H1 (cell line): ENCODE measurements at regions not wholly inside any gene's neighbourhood (a gene's known extent, or its start where the extent isn't known, plus 50 kb on each side); places are given as distances from the start of the nearest gene placed in this dataset.

Experiments
- CTCF ChIA-PET: fragments of 300-600 bp; sonication (Branson Sonifier 250); formaldehyde crosslinking; loops from one replicate; lab custom pipeline; 2021; ENCODE audit not compliant: partially characterized antibody; lab: Charles Lee
- POLR2A ChIA-PET: fragments of 300-600 bp; sonication (Branson Sonifier 250); formaldehyde crosslinking; loops from one replicate; lab custom pipeline; 2021; ENCODE audit warnings: inconsistent platforms; ENCODE audit not compliant: partially characterized antibody; lab: Charles Lee
- DNase-seq, 2 experiments: peaks; one replicate each; pipeline versions ENCODE4 v3.0.0 to v3.0.0-alpha.2; 2010 to 2022; ENCODE audit warnings: low spot score in 2 of 2, low read depth in 1 of 2, mixed read lengths in 1 of 2
- FAIRE-seq: peaks from 2 replicates; lab custom pipeline; 2011; peaks lifted over from hg19 to GRCh38; lab: Jason Lieb, UNC
- H2AFZ ChIP-seq: 2 replicates; pipeline ENCODE4 v1.8.1; 2012; ENCODE audit warnings: low read length, inconsistent platforms
- H2AK5ac ChIP-seq: 2 replicates; pipeline ENCODE4 v1.6.1; 2013; ENCODE audit warnings: low read depth, low read length
- H2BK120ac ChIP-seq: replicated peaks from 2 replicates; pipeline ENCODE3; 2013; ENCODE audit warnings: low read depth, low read length, inconsistent platforms
- H2BK12ac ChIP-seq: 2 replicates; pipeline ENCODE4 v1.6.1; 2013; ENCODE audit warnings: low read depth, low read length
- H2BK15ac ChIP-seq: 2 replicates; pipeline ENCODE4 v1.6.1; 2013; ENCODE audit warnings: low read length
- H2BK20ac ChIP-seq: 2 replicates; pipeline ENCODE4 v1.6.1; 2013; ENCODE audit warnings: low read length
- H2BK5ac ChIP-seq: 2 replicates; pipeline ENCODE4 v1.6.1; 2013; ENCODE audit warnings: low read depth, low read length
- H3K14ac ChIP-seq: 2 replicates; pipeline ENCODE4 v1.6.1; 2013; ENCODE audit warnings: inconsistent platforms; ENCODE audit not compliant: insufficient read length
- H3K18ac ChIP-seq: 2 replicates; pipeline ENCODE4 v1.6.1; 2013; ENCODE audit warnings: low read length; ENCODE audit errors: extremely low read depth
- H3K23ac ChIP-seq: 2 replicates; pipeline ENCODE4 v1.6.1; 2013; ENCODE audit warnings: inconsistent platforms; ENCODE audit not compliant: insufficient read length
- H3K23me2 ChIP-seq: 2 replicates; pipeline ENCODE4 v1.6.1; 2013; ENCODE audit warnings: low read depth, low read length
- H3K27ac ChIP-seq: 2 replicates; pipeline ENCODE4 v1.6.1; 2011; ENCODE audit warnings: low read depth, low read length, inconsistent platforms
- H3K27me3 ChIP-seq, 4 experiments: replicated peaks in 1 of 4; 1 replicate in 1 of 4; 2 replicates in 3 of 4; pipeline versions ENCODE4 v1.6.1 to v1.8.1; 2011 to 2013; ENCODE audit warnings: low read length in 3 of 4, mild to moderate bottlenecking in 3 of 4, inconsistent platforms in 2 of 4, mixed read lengths in 2 of 4, moderate library complexity in 1 of 4; ENCODE audit not compliant: control insufficient read depth in 3 of 4, insufficient read depth in 3 of 4; ENCODE audit errors: extremely low read depth in 1 of 4
- H3K36me3 ChIP-seq, 4 experiments: 2 replicates each; pipeline versions ENCODE4 v1.6.1 to v1.8.1; 2011 to 2013; ENCODE audit warnings: mild to moderate bottlenecking in 4 of 4, low read length in 3 of 4, moderate library complexity in 2 of 4, control low read depth in 1 of 4, inconsistent platforms in 1 of 4; ENCODE audit not compliant: insufficient read depth in 4 of 4, control insufficient read depth in 2 of 4
- H3K4ac ChIP-seq: replicated peaks from 2 replicates; pipeline ENCODE3; 2013; ENCODE audit warnings: low read length, low read depth, mixed read lengths, inconsistent platforms; ENCODE audit not compliant: insufficient read length
- H3K4me1 ChIP-seq, 4 experiments: replicated peaks in 1 of 4; 1 replicate in 1 of 4; 2 replicates in 3 of 4; pipeline versions ENCODE4 v1.6.1 to v1.8.1; 2011 to 2013; ENCODE audit warnings: low read length in 3 of 4, inconsistent platforms in 2 of 4, mixed read lengths in 1 of 4; ENCODE audit not compliant: insufficient read depth in 4 of 4, control insufficient read depth in 3 of 4
- H3K4me2 ChIP-seq, 2 experiments: 2 replicates each; pipeline versions ENCODE4 v1.6.1 to v1.8.1; 2011 to 2013; ENCODE audit warnings: low read depth in 2 of 2, low read length in 2 of 2, control low read depth in 1 of 2, inconsistent platforms in 1 of 2, mild to moderate bottlenecking in 1 of 2; ENCODE audit not compliant: insufficient read depth in 1 of 2
- H3K4me3 ChIP-seq, 4 experiments: fragments of 200-600, 300-600 bp in 1 of 4; sonication (generic), shearing (Covaris generic), sonication (Bioruptor Twin) in 1 of 4; 2 replicates each; pipeline versions ENCODE4 v1.5.1 to v1.8.1; 2011 to 2016; ENCODE audit warnings: low read length in 4 of 4, low read depth in 3 of 4, control low read depth in 2 of 4, inconsistent platforms in 2 of 4, mild to moderate bottlenecking in 2 of 4, mixed read lengths in 1 of 4, moderate library complexity in 1 of 4; ENCODE audit not compliant: insufficient read depth in 2 of 4; ENCODE audit errors: extremely low read depth in 1 of 4
- H3K56ac ChIP-seq: replicated peaks from 2 replicates; pipeline ENCODE3; 2013; ENCODE audit warnings: low read depth, mild to moderate bottlenecking, mixed read lengths, low read length, inconsistent platforms; ENCODE audit not compliant: insufficient read length
- H3K79me1 ChIP-seq: 2 replicates; pipeline ENCODE4 v1.6.1; 2013; ENCODE audit warnings: low read depth, low read length, control low read depth
- H3K79me2 ChIP-seq, 2 experiments: 2 replicates each; pipeline versions ENCODE4 v1.6.1 to v1.8.1; 2012 to 2013; ENCODE audit warnings: low read length in 2 of 2, mild to moderate bottlenecking in 2 of 2, inconsistent platforms in 1 of 2; ENCODE audit not compliant: insufficient read depth in 2 of 2, control insufficient read depth in 1 of 2
- H3K9ac ChIP-seq, 4 experiments: replicated peaks in 1 of 4; 1 replicate in 1 of 4; 2 replicates in 3 of 4; pipeline versions ENCODE4 v1.6.1 to v1.8.1; 2011 to 2013; ENCODE audit warnings: low read depth in 3 of 4, low read length in 3 of 4, control low read depth in 2 of 4, mild to moderate bottlenecking in 2 of 4, moderate library complexity in 2 of 4, inconsistent platforms in 1 of 4; ENCODE audit errors: extremely low read depth in 1 of 4
- H3K9me3 ChIP-seq, 2 experiments: 2 replicates each; pipeline versions ENCODE4 v1.6.1 to v1.8.1; 2012 to 2013; ENCODE audit warnings: mild to moderate bottlenecking in 2 of 2, moderate library complexity in 2 of 2, control low read depth in 1 of 2, inconsistent platforms in 1 of 2, low read depth in 1 of 2, low read length in 1 of 2, mixed read lengths in 1 of 2; ENCODE audit not compliant: insufficient read depth in 2 of 2
- H4K20me1 ChIP-seq, 2 experiments: replicated peaks in 1 of 2; 2 replicates each; pipeline versions ENCODE3 to v1.8.1; 2011 to 2013; ENCODE audit warnings: inconsistent platforms in 2 of 2, low read length in 2 of 2, mild to moderate bottlenecking in 1 of 2; ENCODE audit not compliant: insufficient read depth in 2 of 2, control insufficient read depth in 1 of 2
- H4K5ac ChIP-seq: 2 replicates; pipeline ENCODE4 v1.6.1; 2013; ENCODE audit warnings: low read length, low read depth, mixed read lengths, inconsistent platforms; ENCODE audit not compliant: insufficient read length
- H4K8ac ChIP-seq: 2 replicates; pipeline ENCODE4 v1.8.0; 2013; ENCODE audit warnings: mild to moderate bottlenecking, moderate library complexity, low read length, inconsistent platforms; ENCODE audit not compliant: insufficient read depth; ENCODE audit errors: extremely low read depth
- H4K91ac ChIP-seq: replicated peaks from 2 replicates; pipeline ENCODE3; 2013; ENCODE audit warnings: low read length, mixed read lengths, inconsistent platforms; ENCODE audit not compliant: insufficient read length
- CTBP2 ChIP-seq: IDR thresholded peaks from 2 replicates; pipeline ENCODE4 v1.7.0; 2011; ENCODE audit warnings: borderline replicate concordance, mild to moderate bottlenecking, moderate library complexity, mixed read lengths, low read length; ENCODE audit not compliant: insufficient read depth, insufficient read length
- EP300 ChIP-seq, 2 experiments: IDR thresholded peaks; 1 replicate in 1 of 2; 2 replicates in 1 of 2; pipeline ENCODE4 v1.6.1; 2011 to 2012; ENCODE audit warnings: low read depth in 2 of 2, low read length in 2 of 2, mild to moderate bottlenecking in 2 of 2, borderline replicate concordance in 1 of 2, inconsistent platforms in 1 of 2, moderate library complexity in 1 of 2
- FOSL1 ChIP-seq: IDR thresholded peaks from 2 replicates; pipeline ENCODE4 v1.6.1; 2011; ENCODE audit warnings: mild to moderate bottlenecking, low read depth, low read length, moderate library complexity; ENCODE audit not compliant: insufficient read depth
- JUN ChIP-seq: IDR thresholded peaks from 2 replicates; pipeline ENCODE4 v1.6.1; 2011; ENCODE audit warnings: low read depth, mild to moderate bottlenecking, improper control_type of control experiment, low read length
- KDM1A ChIP-seq: fragments of 200-600, 300-600 bp; sonication (generic); IDR thresholded peaks from 2 replicates; pipeline ENCODE4 v1.7.1; 2016; ENCODE audit warnings: mild to moderate bottlenecking, low read length, borderline replicate concordance
- KDM5A ChIP-seq: fragments of 200-600 bp; IDR thresholded peaks from 2 replicates; pipeline ENCODE4 v1.7.1; 2012; ENCODE audit warnings: mild to moderate bottlenecking, low read length, inconsistent platforms, mixed read lengths
- NANOG ChIP-seq: IDR thresholded peaks from 2 replicates; pipeline ENCODE4 v1.6.1; 2011; ENCODE audit warnings: low read length, low read depth, mild to moderate bottlenecking, inconsistent platforms; ENCODE audit not compliant: insufficient read depth, poor library complexity, severe bottlenecking
- PHF8 ChIP-seq: fragments of 200-600 bp; sonication (generic); conservative IDR thresholded peaks from 2 replicates; pipeline ENCODE4 v1.7.1; 2012; ENCODE audit warnings: low read depth, mild to moderate bottlenecking, inconsistent platforms, low read length, moderate library complexity
- POLR2AphosphoS5 ChIP-seq: IDR thresholded peaks from 2 replicates; pipeline ENCODE4 v1.6.1; 2011; ENCODE audit warnings: low read depth, low read length
- POU5F1 ChIP-seq: IDR thresholded peaks from 2 replicates; pipeline ENCODE4 v1.6.1; 2011; ENCODE audit warnings: low read depth, mild to moderate bottlenecking, low read length, moderate library complexity
- RAD21 ChIP-seq, 2 experiments: IDR thresholded peaks in 1 of 2; conservative IDR thresholded peaks in 1 of 2; 2 replicates each; pipeline ENCODE4 v1.6.1; 2011; ENCODE audit warnings: low read depth in 2 of 2, low read length in 2 of 2, improper control_type of control experiment in 1 of 2, inconsistent platforms in 1 of 2, mild to moderate bottlenecking in 1 of 2, moderate library complexity in 1 of 2
- SP4 ChIP-seq: IDR thresholded peaks from 2 replicates; pipeline ENCODE4 v1.6.1; 2012; ENCODE audit warnings: low read length, inconsistent platforms
- TAF1 ChIP-seq: IDR thresholded peaks from 2 replicates; pipeline ENCODE4 v1.6.1; 2011; ENCODE audit warnings: mild to moderate bottlenecking, low read depth, low read length
- TEAD4 ChIP-seq: IDR thresholded peaks from 2 replicates; pipeline ENCODE4 v1.6.1; 2012; ENCODE audit warnings: low read depth, low read length, inconsistent platforms, mixed read lengths
- WGBS, 2 experiments: shearing (Covaris generic) in 1 of 2; methylation state at CpG; one replicate each; pipeline versions ENCODE4 v1.1.6 to v1.1.7; 2013 to 2015; ENCODE audit warnings: low lambda C conversion rate in 2 of 2, mixed read lengths in 2 of 2, inconsistent platforms in 1 of 2, low coverage in 1 of 2, missing lambda C conversion rate in 1 of 2; ENCODE audit not compliant: insufficient replicate concordance in 2 of 2, insufficient coverage in 1 of 2, insufficient read length in 1 of 2; ENCODE audit errors: extremely low coverage in 1 of 2, missing lambda C conversion rate in 1 of 2; 5-methylcytosine and 5-hydroxymethylcytosine counted together

GRCh38 chr18:45252474-45252873, 362.8 kb upstream of the SLC14A2 start:
- Histone ChIP-seq H2AFZ (no peak overlapping the region), H2BK15ac (no peak overlapping the region), H3K9me3 (no peaks in the 10 kb centered on the region), H3K4me3 (no peak overlapping the region), H4K8ac (no peak overlapping the region), H3K14ac (no peak overlapping the region), H4K91ac (no peak overlapping the region), H3K23ac (no peak overlapping the region), H3K36me3 (no peaks in the 10 kb centered on the region), H3K4me1 (no peaks in the 10 kb centered on the region), H3K18ac (no peak overlapping the region), H3K56ac (no peak overlapping the region), H4K5ac (no peak overlapping the region), H2BK5ac (no peak overlapping the region), H2AK5ac (no peak overlapping the region), H3K79me2 (no peaks in the 10 kb centered on the region), H3K27me3 (no peaks in the 10 kb centered on the region), H2BK12ac (no peak overlapping the region), H3K4ac (no peak overlapping the region), H3K79me1 (no peaks in the 10 kb centered on the region), H2BK20ac (no peak overlapping the region), H3K9ac (no peak overlapping the region), H2BK120ac (no peak overlapping the region), H4K20me1 (no peaks in the 10 kb centered on the region), H3K4me2 (no peak overlapping the region), H3K27ac (no peak overlapping the region), H3K23me2 (no peaks in the 10 kb centered on the region)
- ChIA-PET CTCF (interaction anchor here (0.6 to 1.0 kb wide), 4 partner anchors 23 to 365 kb away, joined by 3 to 4 read pairs (median 3); no protein-coding TSS in a partner anchor), POLR2A (no interaction called here)
- WGBS, 2 experiments, result 94% methylated on average over 2 of the region's 2 CpGs; no CpG with 5 or more reads in 1 of the 2 experiments
- no peak for DNase-seq
- no peak for FAIRE-seq
- TF ChIP-seq NANOG (no peak), FOSL1 (no peak), KDM5A (no peak), POLR2AphosphoS5 (no peak), RAD21 (IDR thresholded peaks at IDR 0.05 in 1 of 2, conservative IDR thresholded peaks at IDR 0.05 in 1 of 2; ENCODE audit: low read depth in 2 of 2, low read length in 2 of 2) (no peak), TEAD4 (no peak), TAF1 (no peak), POU5F1 (no peak), CTBP2 (no peak), PHF8 (no peak), SP4 (no peak), JUN (no peak), EP300 (IDR thresholded peaks at IDR 0.05; ENCODE audit: borderline replicate concordance in 1 of 2, low read depth in 2 of 2, low read length in 2 of 2) (no peak), KDM1A (no peak)
